GM23248 (cell line): ENCODE measurements at regions not wholly inside any gene's neighbourhood (a gene's known extent, or its start where the extent isn't known, plus 50 kb on each side); places are given as distances from the start of the nearest gene placed in this dataset.
"Not testable (repeated sequence)": the region's sequence is repeated elsewhere in the genome, so short reads cannot be mapped to it uniquely, and the experiment has no call there.

ENCODE experiments used
- EZH2 ChIP-seq: fragments of 200-600 bp; sonication (generic); IDR thresholded peaks from 2 replicates; pipeline ENCODE4 v1.6.1; 2018; ENCODE audit warnings: antibody characterized with exemption, mild to moderate bottlenecking; ENCODE audit not compliant: insufficient read depth, poor library complexity, severe bottlenecking
- EZH2phosphoT487 ChIP-seq: fragments of 200-600 bp; sonication (generic); IDR thresholded peaks from 2 replicates; pipeline ENCODE4 v1.6.1; 2018; ENCODE audit warnings: antibody characterized with exemption, moderate library complexity, mild to moderate bottlenecking, low read depth; ENCODE audit not compliant: insufficient read depth

DNA sequence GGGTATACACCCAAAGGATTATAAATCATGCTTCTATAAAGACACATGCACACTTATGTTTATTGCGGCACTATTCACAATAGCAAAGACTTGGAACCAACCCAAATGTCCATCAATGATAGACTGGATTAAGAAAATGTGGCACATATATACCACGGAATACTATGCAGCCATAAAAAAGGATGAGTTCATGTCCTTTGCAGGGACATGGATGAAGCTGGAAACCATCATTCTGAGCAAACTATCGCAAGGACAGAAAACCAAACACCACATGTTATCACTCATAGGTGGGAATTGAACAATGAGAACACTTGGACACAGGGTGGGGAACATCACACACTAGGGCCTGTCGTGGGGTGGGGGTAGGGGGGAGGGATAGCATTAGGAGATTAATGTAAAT, 51.1 kb upstream of the VPREB1 start:
- TF ChIP-seq EZH2phosphoT487, EZH2: not testable (repeated sequence)
